CD14-positive monocyte (primary cell): ENCODE measurements at regions not wholly inside any gene's neighbourhood (a gene's known extent, or its start where the extent isn't known, plus 50 kb on each side); places are given as distances from the start of the nearest gene placed in this dataset.

Source experiments
- DNase-seq, 3 donors: peaks; one replicate each; pipeline ENCODE4 v3.0.0-alpha.2; 2011 to 2022
- H2AFZ ChIP-seq: 2 replicates; pipeline ENCODE4 v1.6.0; 2012; ENCODE audit warnings: mild to moderate bottlenecking, low read depth, low read length, inconsistent platforms; ENCODE audit not compliant: insufficient read depth, poor library complexity, severe bottlenecking
- H3K27ac ChIP-seq, 2 donors: 1 replicate in 1 of 2; 2 replicates in 1 of 2; pipeline ENCODE4 v1.5.1; 2012 to 2013; ENCODE audit warnings: low read length in 2 of 2, control low read depth in 1 of 2, inconsistent platforms in 1 of 2, low read depth in 1 of 2, mild to moderate bottlenecking in 1 of 2
- H3K27me3 ChIP-seq, 2 donors: one replicate each; pipeline versions ENCODE4 v1.6.0 to v1.6.1; 2011 to 2013; ENCODE audit warnings: low read length in 2 of 2; ENCODE audit not compliant: control insufficient read depth in 2 of 2, insufficient read depth in 2 of 2
- H3K36me3 ChIP-seq, 2 donors: replicated peaks in 1 of 2; 1 replicate in 1 of 2; 2 replicates in 1 of 2; pipeline versions ENCODE4 v1.5.1 to v1.6.1; 2012 to 2013; ENCODE audit warnings: low read length in 2 of 2, control low read depth in 1 of 2, inconsistent platforms in 1 of 2, mild to moderate bottlenecking in 1 of 2; ENCODE audit not compliant: insufficient read depth in 2 of 2, control insufficient read depth in 1 of 2
- H3K4me1 ChIP-seq, 2 donors: 1 replicate in 1 of 2; 2 replicates in 1 of 2; pipeline versions ENCODE4 v1.5.1 to v1.6.1; 2012 to 2013; ENCODE audit warnings: low read length in 2 of 2, control low read depth in 1 of 2, inconsistent platforms in 1 of 2, mild to moderate bottlenecking in 1 of 2, moderate library complexity in 1 of 2; ENCODE audit not compliant: insufficient read depth in 2 of 2, control insufficient read depth in 1 of 2
- H3K4me2 ChIP-seq: replicated peaks from 2 replicates; pipeline ENCODE3; 2012; ENCODE audit warnings: low read length, moderate library complexity, mild to moderate bottlenecking; ENCODE audit not compliant: poor library complexity, severe bottlenecking; ENCODE audit errors: extremely low read depth
- H3K4me3 ChIP-seq, 3 experiments: fragments of 200-600 bp in 1 of 3; sonication (generic) in 1 of 3; replicated peaks in 1 of 3; 1 replicate in 2 of 3; 2 replicates in 1 of 3; pipeline ENCODE4 v1.5.1; 2011 to 2013; ENCODE audit warnings: low read length in 3 of 3, mild to moderate bottlenecking in 3 of 3, control low read depth in 2 of 3, low read depth in 2 of 3, inconsistent platforms in 1 of 3, moderate library complexity in 1 of 3
- H3K79me2 ChIP-seq: 2 replicates; pipeline ENCODE4 v1.6.0; 2012; ENCODE audit warnings: mild to moderate bottlenecking, control low read depth, inconsistent platforms, low read length, moderate library complexity; ENCODE audit not compliant: insufficient read depth
- H3K9ac ChIP-seq: 2 replicates; pipeline ENCODE4 v1.6.0; 2017; ENCODE audit warnings: low read length, mild to moderate bottlenecking; ENCODE audit not compliant: insufficient read depth, poor library complexity, severe bottlenecking
- H3K9me3 ChIP-seq, 2 donors: replicated peaks in 1 of 2; 1 replicate in 1 of 2; 2 replicates in 1 of 2; pipeline versions ENCODE4 v1.5.1 to v1.6.1; 2012 to 2013; ENCODE audit warnings: low read length in 2 of 2, control low read depth in 1 of 2; ENCODE audit not compliant: control insufficient read depth in 1 of 2, insufficient read depth in 1 of 2
- H4K20me1 ChIP-seq: 2 replicates; pipeline ENCODE4 v1.6.0; 2012; ENCODE audit warnings: mild to moderate bottlenecking, low read length, control low read depth, moderate library complexity; ENCODE audit not compliant: insufficient read depth
- H3K27ac Mint-ChIP-seq, 7 donors: one replicate each; pipeline ENCODE4 v1.8.0; 2020; ENCODE audit warnings: mild to moderate bottlenecking in 7 of 7, mixed read lengths in 7 of 7, moderate library complexity in 6 of 7, inconsistent platforms in 2 of 7
- H3K27me3 Mint-ChIP-seq, 3 donors: one replicate each; pipeline ENCODE4 v1.8.0; 2021 to 2022; ENCODE audit warnings: low read depth in 3 of 3, mild to moderate bottlenecking in 3 of 3, mixed read lengths in 3 of 3, moderate library complexity in 3 of 3, inconsistent platforms in 1 of 3
- H3K36me3 Mint-ChIP-seq, 2 donors: one replicate each; pipeline ENCODE4 v1.8.0; 2020; ENCODE audit warnings: mixed read lengths in 2 of 2, inconsistent platforms in 1 of 2, mild to moderate bottlenecking in 1 of 2
- H3K4me1 Mint-ChIP-seq: one replicate; pipeline ENCODE4 v1.8.0; 2020; ENCODE audit warnings: mild to moderate bottlenecking, mixed read lengths
- H3K4me3 Mint-ChIP-seq, 2 donors: one replicate each; pipeline ENCODE4 v1.8.0; 2020; ENCODE audit warnings: mild to moderate bottlenecking in 2 of 2, mixed read lengths in 2 of 2, moderate library complexity in 1 of 2
- H3K9me3 Mint-ChIP-seq, 7 donors: one replicate each; pipeline ENCODE4 v1.8.0; 2020 to 2022; ENCODE audit warnings: mixed read lengths in 7 of 7, mild to moderate bottlenecking in 6 of 7, moderate library complexity in 6 of 7, inconsistent platforms in 2 of 7
- WGBS: methylation state at CpG from one replicate; pipeline ENCODE4 v1.1.5; 2013; ENCODE audit warnings: missing lambda C conversion rate; ENCODE audit not compliant: insufficient coverage; 5-methylcytosine and 5-hydroxymethylcytosine counted together
- intact Hi-C, 2 donors: fragments of 100-400 bp; cut with micrococcal nuclease; formaldehyde crosslinking; loops; one replicate each; pipeline versions ENCODE4 v1.15.0 to v1.15.1; 2023
- TF ChIP-seq, protein P1 (sequence below): fragments of 200-600 bp; IDR thresholded peaks from one replicate; pipeline ENCODE4 v1.8.0; 2022; ENCODE audit warnings: antibody characterized with exemption, mild to moderate bottlenecking

DNA sequence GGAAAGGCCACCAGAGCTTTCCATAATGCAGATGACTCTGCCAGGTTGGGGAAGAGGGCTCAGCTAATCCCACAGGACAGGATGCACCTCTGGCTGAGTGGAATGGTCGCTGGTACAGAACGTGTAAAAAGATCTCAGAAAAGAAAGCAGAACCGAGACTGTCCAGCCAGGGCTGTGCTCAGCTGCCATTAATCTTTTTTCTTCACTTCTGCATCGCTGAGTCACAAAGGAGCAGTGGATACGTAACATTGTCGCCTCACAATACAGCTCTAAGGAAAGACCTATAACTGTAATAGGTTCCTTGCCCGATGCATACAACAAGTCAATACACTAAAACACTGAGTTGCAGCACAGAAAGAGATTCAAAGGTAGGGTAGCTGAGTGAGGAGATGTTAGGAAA, 354.2 kb downstream of the EN1 start:
- intact Hi-C loops, result no loop called here

DNA sequence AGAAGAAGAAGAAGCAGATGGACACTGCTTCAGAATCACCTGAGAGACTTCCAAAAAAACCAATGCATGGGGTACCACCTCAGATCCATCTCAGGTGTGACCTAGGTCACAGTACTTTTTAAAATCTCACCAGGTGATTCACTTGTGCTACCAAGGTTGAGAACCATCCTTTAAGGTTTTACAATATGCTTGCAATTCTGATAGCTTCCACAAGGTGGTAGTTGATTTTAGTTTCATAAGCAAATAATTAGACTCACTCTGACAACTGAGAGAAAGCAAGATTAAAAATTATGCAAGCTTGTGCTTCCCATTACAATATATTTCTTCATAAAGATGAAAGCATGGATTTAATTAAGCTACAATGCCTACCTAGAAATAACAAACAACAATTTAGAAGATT, 355.1 kb downstream of the EN1 start:
- no peak overlapping the region for H3K27ac Mint-ChIP-seq
- peaks cover 0 to 3% (median 0%) of the 10 kb centered on the region in 7 donors for H3K9me3 Mint-ChIP-seq
- DNase-seq, result no peak
- H3K27me3 ChIP-seq, result no peaks in the 10 kb centered on the region
- H2AFZ ChIP-seq, result no peak overlapping the region
- peaks cover 3 to 7% (median 4%) of the 10 kb centered on the region in 3 donors for H3K27me3 Mint-ChIP-seq
- H3K4me3 ChIP-seq, result no peak overlapping the region
- no peaks in the 10 kb centered on the region for H3K4me1 Mint-ChIP-seq
- H3K4me3 Mint-ChIP-seq, result no peak overlapping the region
- H3K27ac ChIP-seq, result no peak overlapping the region
- intact Hi-C loops, result no loop called here
- H3K4me2 ChIP-seq, result no peak overlapping the region
- H3K36me3 ChIP-seq, result no peaks in the 10 kb centered on the region
- H3K9ac ChIP-seq, result no peak overlapping the region
- no peaks in the 10 kb centered on the region for H3K79me2 ChIP-seq
- no peaks in the 10 kb centered on the region for H3K4me1 ChIP-seq
- TF ChIP-seq, protein P1, sequence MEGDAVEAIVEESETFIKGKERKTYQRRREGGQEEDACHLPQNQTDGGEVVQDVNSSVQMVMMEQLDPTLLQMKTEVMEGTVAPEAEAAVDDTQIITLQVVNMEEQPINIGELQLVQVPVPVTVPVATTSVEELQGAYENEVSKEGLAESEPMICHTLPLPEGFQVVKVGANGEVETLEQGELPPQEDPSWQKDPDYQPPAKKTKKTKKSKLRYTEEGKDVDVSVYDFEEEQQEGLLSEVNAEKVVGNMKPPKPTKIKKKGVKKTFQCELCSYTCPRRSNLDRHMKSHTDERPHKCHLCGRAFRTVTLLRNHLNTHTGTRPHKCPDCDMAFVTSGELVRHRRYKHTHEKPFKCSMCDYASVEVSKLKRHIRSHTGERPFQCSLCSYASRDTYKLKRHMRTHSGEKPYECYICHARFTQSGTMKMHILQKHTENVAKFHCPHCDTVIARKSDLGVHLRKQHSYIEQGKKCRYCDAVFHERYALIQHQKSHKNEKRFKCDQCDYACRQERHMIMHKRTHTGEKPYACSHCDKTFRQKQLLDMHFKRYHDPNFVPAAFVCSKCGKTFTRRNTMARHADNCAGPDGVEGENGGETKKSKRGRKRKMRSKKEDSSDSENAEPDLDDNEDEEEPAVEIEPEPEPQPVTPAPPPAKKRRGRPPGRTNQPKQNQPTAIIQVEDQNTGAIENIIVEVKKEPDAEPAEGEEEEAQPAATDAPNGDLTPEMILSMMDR, result no peak
- H4K20me1 ChIP-seq, result no peaks in the 10 kb centered on the region
- no peaks in the 10 kb centered on the region for H3K36me3 Mint-ChIP-seq
- H3K9me3 ChIP-seq, result no peaks in the 10 kb centered on the region

More for the DNA sequence above, 354.2 kb downstream of the EN1 start:
- H3K9me3 ChIP-seq, result no peaks in the 10 kb centered on the region
- no peak overlapping the region for H3K4me2 ChIP-seq
- H3K36me3 ChIP-seq, result no peaks in the 10 kb centered on the region
- no peak overlapping the region for H3K4me3 ChIP-seq
- Mint-ChIP-seq H3K36me3 (no peaks in the 10 kb centered on the region), H3K4me3 (no peak overlapping the region), H3K4me1 (no peaks in the 10 kb centered on the region), H3K9me3 (peaks cover 0 to 3% (median 0%) of the 10 kb centered on the region in 7 donors), H3K27me3 (peaks cover 3 to 7% (median 4%) of the 10 kb centered on the region in 3 donors), H3K27ac (no peak overlapping the region)
- H3K27ac ChIP-seq, result no peak overlapping the region
- H3K27me3 ChIP-seq, result no peaks in the 10 kb centered on the region
- WGBS, result 56% methylated on average over 3 of the region's 7 CpGs
- no peak overlapping the region for H3K9ac ChIP-seq
- DNase-seq, result no peak
- H3K4me1 ChIP-seq, result no peaks in the 10 kb centered on the region
- no peaks in the 10 kb centered on the region for H3K79me2 ChIP-seq
- no peaks in the 10 kb centered on the region for H4K20me1 ChIP-seq
- TF ChIP-seq, protein P1, result no peak
- no peak overlapping the region for H2AFZ ChIP-seq
